Islet of Langerhans (tissue), 1 donor: ENCODE measurements at regions not wholly inside any gene's neighbourhood (a gene's known extent, or its start where the extent isn't known, plus 50 kb on each side); places are given as distances from the start of the nearest gene placed in this dataset.

Source experiments
- FAIRE-seq: peaks from one replicate; lab custom pipeline; 2011; peaks lifted over from hg19 to GRCh38; lab: Jason Lieb, UNC

DNA sequence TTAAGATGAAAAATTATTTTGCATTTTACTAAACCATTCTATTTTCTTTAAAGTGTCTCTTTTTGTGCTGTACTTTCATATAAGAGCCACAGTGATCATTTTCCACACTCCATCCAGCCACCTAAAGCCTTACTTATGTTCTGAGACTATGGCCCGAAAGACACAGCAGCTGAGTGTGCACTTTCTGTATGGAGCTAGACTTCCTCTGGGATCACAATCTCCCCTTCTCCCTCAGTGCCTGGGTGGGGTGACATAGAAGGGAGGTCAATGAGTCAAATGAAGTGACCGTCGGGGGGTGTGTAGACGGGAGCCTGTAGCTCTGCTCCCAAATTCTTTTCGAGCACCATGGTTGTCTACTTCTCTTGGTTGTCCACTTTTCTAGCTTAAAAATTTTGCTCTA, 97.8 kb upstream of the ARL4C start:
- no peak for FAIRE-seq

DNA sequence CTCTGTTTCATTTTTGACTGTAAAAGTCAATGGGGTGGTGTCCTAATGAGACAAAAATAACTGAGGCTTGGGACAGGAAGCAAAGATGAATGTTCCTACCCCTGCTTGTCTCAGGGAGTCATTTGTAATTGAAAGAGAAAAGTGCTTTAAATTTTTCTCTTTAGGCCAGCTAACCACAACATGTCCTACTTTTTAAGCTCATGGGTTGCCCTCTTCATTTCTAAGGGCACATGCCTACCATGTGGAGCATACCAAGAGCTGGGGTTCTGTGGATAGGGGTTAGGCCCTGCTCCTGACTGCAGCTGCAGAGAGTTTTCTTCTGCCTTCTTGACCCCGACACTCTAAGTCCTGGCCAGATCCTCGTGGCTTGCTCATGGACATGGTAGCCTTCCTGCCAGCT, 96.8 kb upstream of the ARL4C start:
- no peak for FAIRE-seq

DNA sequence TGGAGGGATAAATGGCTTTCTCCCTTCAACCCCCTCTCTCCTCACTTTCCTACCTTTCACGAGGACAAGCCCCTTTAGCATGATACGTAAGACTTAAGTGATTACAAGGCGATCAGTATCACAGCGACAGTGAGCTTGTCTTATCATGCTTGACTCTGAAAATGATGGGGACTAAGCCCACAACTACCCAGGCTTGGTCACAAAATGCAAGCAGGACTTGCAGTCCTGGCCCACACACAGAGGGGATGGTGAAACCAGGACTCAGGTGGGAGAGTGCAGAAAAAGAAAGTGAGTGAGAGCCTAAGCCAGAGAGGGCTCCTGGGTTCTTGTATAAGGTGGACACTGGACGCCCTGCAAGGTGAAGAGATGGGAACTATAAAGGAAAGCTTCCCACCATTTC, 95.7 kb upstream of the ARL4C start:
- FAIRE-seq: no peak

DNA sequence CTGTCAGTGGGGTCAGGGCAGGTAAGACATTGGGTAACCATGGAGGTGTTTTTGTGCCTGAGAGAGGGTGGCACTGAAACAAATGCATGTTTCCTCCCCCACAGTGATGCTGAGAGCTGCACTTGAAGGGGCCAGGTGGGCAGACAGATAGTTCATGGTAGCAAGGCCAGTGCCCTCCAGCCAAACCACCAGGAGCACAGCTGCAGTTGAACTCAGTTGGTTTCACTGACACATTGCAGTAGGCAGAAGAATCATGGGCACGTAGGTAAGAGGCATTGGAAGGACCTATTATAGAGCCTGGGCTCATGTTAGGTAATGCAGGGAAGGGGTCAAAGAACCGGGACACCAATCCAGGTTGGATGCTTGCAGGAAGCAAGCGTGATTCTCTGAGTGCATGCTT, 93.2 kb upstream of the ARL4C start:
- FAIRE-seq: no peak

DNA sequence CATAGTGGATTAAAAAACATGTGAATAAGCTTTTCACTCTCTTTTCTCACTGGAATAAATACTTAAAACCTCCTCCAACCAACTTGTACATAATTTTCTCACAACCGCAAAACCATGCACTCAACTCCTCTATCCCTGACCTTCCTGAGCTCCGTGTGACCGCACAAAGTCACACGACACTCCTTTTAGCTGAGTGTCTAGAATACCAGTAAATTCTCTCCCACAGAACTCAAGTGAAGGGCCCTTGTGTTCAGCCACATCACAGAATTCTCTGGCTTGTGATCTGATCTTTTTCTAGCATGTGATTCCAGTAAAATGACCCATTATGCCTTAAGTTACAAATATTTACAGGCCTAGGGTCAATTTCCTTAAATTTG, 91.2 kb upstream of the ARL4C start:
- no peak for FAIRE-seq

DNA sequence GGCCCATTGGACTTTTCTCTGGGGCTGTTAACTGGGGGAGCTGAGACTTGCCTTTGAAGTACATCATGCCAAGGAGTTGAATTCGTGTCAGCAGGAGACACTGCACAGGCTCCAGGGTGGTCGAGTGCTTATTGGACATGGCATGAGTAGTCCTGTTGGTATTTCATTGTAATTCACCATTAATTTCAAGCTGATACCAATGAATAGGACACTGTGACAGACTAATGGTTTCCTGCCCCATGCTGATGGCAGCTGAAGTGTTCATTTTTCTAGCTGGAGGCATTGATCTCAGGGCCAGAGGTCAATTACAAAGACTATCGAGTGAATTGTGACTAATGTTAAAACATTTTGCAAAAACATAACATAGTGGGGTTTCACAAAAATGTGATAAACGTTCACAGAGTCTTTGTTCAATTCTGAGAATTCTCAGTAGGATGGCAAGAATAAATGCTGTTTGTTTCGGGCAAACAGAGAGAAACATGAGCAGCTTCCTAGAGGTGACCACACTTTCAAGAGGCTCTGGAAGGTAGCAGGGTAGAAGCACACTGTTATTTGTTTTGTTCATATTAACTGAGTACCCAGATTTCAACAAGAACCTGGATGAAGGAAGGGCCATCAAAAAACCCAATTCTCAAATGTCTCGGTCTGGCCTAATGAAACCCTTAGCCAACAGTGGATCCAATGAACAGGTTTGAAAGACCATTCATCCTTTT, 90.6 kb upstream of the ARL4C start:
- no peak for FAIRE-seq

DNA sequence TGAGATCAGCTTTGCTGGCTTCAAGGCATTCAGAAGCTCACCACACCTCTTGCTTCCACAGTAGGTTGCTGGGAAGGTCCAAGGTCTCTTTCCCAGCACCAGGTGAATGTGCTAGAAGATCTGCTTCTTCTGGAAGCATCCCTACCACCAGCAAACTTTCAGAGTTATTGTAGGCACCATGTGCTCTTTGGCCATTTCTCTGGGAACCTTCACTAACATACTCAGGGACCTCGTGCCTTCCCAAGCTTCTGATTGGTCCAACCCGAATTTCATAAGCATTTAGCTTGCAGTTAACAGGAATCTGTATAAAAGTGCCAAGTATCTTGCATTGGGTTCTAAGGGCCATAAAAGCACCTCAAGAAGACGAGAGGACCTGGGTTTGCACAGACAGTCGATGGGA, 86.5 kb upstream of the ARL4C start:
- no peak for FAIRE-seq

DNA sequence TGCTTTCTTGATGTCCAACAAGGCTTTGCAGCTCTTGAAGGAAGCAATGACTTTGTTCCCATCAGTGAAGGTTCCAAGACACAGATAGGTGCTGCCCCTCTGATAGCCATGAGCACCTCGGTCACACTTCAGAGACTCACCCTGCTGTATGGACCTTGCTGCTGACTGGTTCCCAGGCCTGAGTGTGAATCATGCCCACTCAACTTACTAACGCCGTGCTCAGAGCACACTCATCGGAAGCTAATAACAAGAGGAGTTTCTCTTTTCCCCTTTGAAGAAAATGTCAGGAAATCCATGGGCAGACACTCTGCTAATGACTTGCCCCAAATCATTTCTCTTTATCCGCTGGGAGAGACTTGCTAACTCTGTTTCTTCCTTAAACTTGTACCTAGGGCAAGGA, 83.8 kb upstream of the ARL4C start:
- FAIRE-seq: no peak

DNA sequence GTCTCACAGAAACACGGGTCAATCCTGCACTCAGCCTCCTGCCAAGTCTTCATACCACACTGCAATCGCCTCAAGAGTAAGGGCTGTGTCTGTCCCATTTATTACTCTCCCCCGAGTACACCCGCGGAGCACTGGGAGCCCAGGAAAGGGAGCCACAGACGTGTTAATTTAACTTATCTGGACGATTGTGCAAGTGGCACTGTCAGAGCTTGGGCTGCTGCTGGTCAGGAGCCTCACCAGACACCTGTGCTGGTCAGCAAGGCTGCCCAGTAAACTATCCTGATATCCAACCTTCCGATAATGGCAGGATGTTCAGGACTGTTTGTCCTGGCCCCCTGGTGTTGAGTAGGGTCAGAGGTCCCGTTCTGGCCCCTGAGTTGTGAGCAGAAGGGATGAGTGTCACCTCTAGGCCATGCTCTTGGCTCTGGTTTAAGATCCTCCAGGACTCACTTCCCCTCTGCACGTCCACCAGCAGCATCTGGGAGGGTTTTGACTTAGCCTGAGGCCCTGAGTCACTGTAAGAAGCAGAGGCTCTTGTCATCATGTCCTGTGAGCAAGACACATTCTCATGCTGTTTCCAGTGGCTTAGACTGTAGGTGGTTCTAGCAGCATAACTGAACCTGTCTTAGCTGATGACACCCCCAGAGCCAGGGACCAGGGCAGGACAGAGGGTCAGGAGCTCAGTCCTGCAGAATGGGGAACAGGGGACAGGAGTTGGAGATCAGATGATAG, 82.5 kb upstream of the ARL4C start:
- FAIRE-seq: no peak

DNA sequence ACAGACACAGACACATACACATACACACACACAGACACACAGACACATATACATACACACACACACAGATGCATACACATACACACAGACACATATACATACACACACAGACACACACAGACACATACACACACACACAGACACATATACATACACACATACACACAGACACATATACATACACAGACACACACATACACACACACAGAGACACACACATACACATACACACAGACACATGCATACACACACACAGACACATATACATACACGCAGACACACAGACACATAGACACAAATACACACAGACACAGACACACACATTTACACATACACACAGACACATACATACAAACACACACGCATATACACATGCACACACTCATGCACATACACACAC, 81.5 kb upstream of the ARL4C start:
- no peak for FAIRE-seq

DNA sequence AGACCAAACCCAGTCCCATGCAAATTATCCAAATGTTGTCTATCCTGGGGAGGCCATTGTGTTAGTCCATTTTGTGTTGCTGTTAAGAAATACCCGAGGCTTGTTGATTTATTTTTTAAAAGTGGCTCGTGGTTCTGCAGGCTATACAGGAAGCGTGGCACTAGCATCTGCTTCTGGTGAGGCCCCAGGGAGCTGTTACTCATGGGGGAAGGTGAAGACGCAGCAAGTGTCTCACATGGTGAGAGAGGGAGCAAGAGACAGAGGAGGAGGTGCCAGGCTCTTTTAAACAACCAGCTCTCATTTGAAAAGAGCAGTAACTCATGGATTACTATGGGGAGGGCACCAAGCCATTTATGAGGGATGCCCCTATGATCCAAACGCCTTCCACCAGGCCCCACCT, 80.3 kb upstream of the ARL4C start:
- FAIRE-seq: no peak

DNA sequence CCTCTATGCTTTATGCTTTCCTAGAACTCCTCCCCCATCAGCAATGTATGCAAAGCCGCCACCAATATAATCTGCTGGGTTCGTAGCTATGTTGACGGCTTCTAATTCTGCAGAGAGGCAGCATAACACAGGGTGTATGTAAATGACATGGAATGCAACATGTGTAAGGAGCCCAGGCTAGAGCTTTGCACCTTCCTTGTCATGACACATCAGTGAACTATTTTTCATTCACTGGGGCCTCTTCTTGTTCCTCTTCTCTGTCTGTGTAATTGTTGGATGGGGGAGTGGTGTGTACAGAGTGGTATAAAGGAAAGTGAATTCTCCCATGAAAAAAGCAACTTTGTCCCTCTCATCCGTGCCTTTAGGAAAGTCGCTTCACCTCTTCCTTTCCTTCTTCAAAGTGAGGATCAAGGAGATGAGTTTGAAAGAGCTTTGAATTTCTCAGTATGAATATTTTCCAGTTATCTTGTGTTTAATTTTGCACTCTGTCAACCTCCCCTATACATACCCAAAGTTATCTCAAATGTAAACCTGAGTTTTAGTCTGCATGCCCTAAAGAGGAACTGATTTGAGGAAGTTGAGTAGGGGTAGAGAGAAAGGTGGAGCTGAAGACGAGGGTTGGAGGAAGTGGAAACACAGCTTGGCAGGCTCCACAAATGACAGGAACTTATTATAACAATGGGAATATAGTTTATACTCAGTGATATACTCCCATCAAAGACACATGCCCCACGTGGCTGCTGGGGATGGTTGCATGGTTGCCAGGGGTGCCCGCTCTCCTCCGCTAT, 74.9 kb upstream of the ARL4C start:
- FAIRE-seq: no peak

DNA sequence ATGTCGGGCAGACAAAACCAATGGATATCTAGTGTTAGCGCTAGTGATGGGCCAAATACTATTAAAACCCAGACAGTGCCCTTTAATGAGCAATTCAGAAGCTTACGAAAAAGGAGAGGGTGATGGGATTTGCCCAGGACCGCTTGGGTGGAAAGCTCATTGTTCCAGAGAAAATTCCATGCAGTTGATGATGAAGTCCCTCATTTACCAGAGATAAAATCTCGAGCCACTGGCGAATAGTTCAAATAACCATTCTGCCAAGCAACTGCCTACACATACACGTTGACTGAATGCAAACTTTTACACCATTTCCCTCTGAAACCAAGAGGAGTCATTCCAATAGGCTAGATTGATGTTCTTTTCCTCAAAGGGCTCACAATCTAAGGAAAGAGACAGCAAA, 73.6 kb upstream of the ARL4C start:
- FAIRE-seq: no peak

DNA sequence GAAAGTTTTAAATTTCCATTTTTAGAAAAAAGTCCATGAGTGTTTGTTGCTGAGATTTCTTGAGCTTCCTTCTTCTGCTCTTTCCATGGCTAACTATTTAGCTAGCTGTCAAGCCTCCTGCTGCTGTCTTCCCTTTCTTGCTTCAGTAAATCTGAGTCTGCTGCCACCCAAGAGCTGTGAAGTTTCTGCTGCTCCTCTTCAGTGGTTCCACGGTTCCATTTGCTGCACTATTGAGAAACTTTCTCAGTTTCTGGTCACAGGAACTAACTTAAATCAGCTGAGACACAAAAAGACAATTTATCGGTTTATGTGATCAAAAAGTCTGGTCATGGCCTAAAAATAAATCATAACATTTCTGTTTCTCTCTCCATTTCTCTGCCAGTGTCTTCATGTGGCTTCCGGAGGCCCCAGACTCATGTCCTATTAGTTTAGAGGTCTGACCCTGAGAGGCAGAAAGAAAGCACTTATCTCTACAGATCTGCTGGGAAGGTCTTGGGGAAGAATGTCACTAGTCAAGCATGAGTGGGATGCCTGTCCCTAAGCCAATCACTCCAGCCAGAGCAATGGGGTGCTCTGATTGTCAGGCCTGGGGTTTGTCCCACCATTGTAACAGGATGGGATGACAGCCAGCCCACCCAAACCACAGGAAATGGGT, 73.0 kb upstream of the ARL4C start:
- no peak for FAIRE-seq

DNA sequence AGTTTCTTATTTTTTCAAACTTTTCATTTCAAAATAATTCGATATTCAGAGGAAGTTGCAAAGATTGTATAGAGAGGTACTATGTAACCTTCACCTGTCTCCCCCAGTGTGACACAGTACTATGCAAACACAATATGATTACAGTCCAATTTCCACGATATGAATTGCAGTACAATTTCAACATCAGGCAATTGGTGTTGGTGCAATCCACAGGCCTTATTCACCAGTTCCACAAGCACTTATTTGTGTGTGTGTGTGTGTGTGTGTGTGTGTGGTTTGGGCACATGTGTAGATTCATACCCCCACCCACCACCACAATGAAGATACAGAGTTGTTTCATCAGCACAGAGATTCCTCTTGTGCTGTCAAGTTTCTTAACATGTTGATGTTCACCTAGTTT, 69.7 kb upstream of the ARL4C start:
- FAIRE-seq: no peak

DNA sequence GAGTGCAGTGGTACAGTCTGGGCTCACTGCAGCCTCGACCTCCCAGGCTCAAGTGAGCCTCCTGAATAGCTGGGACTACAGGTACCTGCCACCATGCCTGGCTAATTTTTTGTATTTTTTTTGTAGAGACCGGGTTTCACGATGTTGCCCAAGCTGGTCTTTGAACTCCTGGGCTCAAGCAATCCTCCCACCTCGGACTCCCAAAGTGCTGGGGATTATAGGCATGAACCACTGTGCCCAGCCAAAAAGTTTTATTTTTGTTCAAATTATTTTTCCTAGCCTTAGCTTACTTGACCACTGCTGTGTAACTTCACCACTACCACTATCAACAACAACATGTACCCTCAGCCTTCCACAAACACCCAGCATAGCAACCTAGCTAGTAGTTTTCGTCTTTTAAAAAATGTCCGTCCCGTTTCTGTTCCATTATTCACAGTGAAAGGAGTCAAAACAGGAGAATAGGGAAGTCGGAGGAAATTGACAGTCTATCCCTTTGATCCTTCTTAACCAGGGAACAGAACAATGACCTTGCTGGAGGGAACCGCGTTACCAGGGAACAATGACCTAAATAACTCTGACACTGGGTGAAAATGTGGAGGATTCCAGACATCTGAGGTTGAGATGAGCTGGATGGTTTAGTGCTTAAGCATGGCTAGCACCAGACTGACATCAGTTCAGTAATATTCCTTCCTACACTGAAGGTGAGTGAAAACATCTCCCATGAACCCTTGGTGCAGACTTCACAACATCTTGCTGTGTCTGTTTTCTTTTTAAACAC, 69.2 kb upstream of the ARL4C start:
- no peak for FAIRE-seq

DNA sequence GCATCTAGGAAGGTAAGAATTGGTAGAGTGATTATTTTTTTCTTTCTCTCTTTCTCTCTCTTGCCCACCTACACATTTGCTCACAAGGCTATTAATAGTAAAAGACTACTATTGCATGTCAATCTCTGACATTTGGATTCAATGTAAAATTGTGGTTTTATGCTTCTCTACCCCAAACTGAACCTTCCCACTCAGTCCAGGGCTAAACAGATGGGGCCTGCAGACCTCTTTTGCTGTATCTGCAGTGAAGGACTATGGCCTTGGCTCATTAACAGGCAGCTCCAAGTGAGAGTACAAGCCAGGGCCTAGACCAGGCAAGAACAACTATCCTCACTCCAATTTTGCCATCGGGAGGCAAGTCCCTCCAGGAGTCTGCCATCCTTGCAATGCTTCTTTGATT, 68.3 kb upstream of the ARL4C start:
- no peak for FAIRE-seq

DNA sequence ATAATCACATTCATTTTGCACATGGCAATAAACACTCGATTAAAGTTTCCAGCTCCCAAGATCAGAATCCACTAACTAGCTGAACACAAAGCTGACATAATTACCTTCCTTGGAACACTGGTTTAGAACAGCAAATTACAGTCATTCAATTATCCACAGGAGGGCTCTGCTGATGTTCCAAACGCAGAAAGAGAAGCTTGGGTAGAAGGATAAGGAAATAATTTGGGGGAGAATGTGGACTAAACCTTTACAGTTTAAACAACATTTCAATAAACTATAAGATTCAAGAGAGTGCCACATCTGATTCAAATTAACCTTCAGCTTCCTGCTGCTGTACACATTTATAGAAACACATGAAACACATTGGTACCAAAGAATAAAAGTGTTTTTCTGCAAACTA, 67.8 kb upstream of the ARL4C start:
- FAIRE-seq: no peak

DNA sequence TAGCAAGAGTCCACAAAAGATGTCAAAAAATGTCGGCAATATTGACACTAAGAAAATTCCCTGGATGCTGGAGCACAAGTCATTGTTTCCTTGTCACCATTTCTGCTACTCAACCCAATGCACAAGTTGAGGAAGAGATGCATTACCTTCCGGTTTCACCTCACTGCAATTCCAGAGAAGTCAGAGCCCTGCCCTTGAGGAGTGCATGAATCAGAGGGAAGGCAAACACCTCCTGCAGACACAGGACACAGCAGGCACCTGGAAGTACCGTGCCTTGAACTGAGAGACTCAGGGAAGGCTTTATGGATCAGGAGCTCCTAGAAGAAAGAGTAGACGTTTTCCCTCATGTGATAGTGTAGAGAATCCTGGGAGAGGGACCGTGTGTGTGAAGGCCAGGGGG, 62.7 kb upstream of the ARL4C start:
- no peak for FAIRE-seq

DNA sequence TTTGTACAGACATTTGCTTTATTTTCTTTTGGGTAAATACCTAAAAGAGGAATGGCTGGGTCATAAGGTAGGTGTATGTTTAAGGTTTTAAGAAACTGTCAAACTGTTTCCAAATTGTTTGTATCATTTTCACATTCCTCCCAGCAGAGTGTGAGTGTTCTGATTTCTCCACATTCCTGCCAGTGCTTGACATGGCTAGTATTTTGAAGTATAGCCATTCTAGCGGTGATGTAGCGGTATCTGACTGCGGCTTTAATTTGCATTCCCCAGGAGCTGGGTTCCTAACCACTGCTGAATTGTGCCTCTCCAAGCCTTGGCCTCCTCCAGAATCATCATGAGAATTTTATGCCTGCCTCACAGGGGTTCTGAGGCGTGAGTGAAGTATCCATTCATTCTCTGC, 61.8 kb upstream of the ARL4C start:
- FAIRE-seq: no peak

DNA sequence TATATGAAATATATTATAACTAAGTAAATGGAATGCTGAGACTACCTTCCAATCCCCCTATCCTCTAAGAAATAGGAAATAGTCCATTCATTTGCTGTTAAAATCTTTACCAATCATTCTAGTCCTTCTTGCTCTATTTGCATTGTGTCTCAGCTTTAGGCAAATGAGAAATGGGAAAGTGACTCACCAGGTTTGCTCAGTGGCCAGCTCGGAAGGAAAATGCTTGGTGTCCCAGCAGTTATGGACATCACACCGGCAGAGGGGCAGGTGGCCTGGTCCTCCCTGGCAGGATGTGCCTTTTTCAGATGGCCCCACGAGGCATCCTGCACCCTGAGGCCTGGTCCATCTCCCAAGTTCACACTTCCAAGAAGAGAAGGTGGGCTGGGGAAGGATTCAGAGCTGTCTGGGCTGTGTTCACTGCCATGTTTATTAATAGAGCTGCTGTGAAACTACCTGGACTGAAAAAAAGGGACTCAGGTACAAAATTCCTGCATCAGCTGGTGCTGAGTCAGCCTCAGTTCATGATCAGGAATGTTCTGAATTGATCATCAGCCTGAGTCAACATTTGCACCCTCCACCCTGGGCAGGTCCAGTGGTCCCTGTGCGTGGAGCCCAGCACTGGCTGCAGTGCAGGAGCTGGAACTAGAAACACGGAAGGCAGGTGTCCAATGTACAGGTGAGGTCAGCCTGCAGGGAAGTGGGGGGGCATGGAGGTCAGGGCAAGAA, 60.1 kb upstream of the ARL4C start:
- no peak for FAIRE-seq
